ENCODE measurements at regions not wholly inside any gene's neighbourhood (a gene's known extent, or its start where the extent isn't known, plus 50 kb on each side); places are given as distances from the start of the nearest gene placed in this dataset.

DNA sequence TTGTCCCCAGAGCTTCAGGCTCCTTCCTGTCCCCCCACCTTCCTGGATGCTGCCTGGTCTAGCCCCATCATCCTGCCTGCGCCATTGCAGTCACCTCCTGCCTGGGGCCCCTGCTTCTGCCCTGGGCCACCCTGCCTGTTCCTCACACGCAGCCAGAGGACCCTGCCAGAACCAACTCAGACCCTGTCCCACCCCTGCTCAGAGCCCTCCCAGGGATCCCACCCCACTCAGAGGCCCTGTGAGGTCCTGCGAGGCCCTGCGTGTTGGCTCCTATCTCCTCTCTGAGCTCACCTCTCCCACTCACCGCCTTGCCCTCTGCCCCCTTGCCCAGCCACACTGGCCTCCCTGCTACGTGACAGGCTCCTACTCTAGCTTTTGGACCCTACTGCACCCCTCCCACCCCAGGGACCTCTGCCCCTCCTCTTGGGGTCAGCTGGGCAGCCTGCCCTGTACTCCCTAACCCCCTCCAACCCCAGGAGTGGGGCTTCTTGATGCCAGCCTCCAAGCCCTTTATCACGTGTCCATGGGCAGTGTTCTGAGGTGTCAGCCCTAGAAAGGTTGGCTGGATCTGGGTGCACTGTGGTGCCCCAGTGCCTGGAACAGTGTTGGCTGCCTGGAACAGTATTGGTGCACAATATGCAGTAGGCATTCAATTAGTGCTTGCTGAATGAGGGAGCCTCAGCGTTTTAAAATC lies 68.3 kb downstream of the CEBPB start:
- no peak for DNase-seq

DNA sequence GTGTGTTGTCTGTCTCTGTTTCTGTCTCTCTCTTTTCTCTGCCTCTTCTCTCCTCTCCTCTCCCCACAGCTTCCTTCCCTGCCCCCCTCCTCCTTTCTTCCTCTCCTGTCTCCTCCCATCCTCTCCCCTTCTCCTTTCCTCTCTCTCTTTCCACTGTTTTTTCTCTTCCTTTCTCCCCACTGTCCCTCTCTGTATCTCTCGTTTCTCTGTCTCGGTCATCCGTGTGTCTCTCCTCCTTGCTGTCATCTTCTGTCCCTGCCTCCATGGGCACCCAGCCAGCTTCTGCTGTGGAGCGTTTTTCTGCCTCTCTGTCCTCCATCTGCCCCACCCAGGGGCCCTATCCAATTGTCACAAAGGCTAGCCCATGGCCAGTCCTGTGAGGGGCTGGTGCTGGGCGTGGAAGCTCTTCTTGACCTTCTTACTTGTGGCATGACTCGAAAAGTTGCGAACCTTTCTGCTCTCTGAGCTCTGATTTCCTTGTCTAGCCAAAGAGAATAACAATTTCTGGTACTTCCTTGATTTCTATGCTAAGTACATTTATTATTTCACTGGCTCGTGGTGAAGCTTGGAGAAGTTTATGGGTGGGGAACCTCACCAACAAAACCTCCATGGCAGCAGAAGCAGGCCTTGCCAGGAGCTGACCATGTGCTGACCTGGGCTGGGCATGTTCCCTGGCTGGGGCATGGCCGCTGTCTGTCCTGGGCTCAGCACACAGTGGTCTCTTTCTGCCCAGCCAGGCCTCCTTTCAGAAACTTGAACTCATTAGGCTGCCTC lies 69.3 kb downstream of the CEBPB start:
- no peak for DNase-seq

DNA sequence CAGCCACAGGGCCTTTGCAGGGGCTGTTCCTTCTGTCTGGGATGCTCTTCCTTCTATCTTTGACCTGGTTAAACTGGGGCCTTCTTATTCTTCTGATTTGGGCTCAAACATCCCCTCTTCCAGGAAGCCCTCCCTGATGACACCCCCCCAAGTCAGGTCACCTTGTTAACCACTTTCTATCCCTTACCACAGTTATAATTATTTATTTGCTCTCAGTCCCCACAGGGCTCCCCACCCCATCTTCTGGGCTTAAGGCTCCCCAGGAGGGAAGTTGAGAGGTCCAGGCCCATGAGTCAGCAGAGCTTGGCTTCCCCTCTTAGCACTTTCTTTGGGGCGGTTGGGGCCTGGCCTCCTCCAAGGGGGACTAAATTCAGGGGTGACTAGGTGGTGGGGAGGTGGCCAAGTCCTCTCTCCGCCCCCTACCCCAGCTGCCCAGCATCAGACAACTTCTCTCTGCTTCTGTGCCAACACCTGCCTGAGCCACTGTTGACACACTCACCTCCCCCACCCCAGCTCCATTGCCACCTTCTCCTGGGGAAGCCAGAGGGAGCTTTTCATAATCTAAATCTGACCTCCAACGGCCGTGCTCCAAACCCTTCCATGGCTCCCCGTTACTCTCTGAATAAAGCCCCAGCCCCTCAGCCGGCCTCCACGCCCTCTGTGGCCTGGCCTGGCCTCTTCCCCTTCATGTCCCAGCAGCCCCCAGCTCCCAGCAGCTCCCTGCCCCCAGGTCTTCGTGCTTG lies 70.0 kb downstream of the CEBPB start:
- DNase-seq, result no peak

DNA sequence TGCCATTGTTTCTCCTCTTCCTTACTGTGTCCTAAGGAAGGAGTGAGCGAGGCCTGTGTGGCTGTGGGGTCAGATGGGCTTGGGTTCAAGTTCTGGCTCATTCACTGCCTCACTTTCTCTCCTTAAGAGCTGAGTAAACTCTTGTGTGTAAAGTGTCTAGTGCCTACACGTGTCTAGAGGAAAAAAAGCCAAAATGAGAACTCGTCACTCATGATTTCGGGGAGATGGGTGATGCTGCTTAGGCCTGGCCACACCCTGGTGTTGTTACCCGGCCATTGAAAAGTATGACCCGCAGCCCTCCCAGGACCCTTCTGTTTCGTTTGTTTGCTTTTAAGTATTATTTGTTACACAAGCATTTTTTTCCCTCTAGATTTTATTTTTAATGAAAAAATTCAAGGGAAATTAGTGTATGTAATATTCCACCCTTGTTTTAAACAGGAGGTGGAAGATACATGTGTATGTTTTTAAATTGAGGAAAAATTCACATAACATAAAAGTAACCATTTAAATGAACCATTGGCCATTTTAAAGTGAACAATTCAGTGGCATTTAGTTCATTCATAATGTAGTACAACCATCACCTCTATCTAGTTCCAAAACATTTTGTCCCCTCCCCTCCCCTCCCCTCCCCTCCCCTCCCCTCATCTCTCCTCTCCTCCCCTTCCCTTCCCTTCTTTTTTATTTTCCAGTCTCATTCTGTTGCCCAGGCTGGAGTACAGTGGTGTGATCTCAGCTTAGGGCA lies 71.0 kb downstream of the CEBPB start:
- DNase-seq, result no peak

DNA sequence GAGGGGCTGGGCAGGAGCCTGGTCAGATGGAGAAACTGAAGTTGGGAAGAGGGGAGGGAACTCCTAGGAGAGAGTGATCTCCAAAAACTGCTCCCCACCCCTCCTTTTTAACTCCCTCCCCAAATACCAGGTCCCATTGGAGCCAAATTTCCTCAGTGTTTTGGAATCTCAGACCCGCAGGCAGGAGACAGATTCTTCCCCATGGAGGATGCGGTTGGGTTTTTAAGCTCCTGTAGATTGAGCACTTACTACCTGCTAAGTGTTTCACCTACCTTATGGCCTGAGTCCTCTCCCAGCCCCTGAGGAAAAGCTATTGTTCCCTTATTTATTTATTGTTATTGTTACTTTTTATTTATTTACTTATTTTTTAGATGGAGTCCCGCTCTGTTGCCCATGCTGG lies 73.2 kb downstream of the CEBPB start:
- no peak for DNase-seq

DNA sequence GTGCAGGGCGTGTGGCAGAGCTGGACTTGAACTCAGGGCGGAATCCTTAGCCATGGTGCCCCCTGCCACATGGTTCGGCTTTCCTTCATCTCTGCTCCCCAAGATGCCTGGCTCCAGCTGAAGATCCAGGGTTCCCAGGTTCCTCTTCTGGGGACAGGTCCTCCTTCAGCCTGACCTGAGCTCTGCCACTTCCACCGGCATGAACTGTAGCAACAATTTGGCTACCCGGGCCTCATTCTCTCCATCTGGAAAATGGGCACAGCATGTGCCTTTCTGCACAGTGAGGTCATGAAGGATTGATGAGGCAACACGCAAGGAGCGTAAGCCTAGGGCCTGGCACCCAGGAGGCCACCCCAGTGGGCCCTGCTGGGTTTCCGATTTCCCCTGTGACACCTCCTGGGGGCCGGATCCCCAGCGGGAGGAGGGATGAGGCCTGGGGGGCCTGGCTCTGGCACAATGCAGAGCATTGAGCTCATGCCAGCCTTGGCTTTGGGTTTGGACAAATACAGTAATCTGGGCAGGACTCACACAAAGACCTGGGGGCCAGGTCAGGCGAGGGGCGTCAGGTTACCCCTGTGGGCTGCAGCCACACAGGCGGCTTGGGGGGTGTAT lies 74.0 kb downstream of the CEBPB start:
- DNase-seq, result no peak

DNA sequence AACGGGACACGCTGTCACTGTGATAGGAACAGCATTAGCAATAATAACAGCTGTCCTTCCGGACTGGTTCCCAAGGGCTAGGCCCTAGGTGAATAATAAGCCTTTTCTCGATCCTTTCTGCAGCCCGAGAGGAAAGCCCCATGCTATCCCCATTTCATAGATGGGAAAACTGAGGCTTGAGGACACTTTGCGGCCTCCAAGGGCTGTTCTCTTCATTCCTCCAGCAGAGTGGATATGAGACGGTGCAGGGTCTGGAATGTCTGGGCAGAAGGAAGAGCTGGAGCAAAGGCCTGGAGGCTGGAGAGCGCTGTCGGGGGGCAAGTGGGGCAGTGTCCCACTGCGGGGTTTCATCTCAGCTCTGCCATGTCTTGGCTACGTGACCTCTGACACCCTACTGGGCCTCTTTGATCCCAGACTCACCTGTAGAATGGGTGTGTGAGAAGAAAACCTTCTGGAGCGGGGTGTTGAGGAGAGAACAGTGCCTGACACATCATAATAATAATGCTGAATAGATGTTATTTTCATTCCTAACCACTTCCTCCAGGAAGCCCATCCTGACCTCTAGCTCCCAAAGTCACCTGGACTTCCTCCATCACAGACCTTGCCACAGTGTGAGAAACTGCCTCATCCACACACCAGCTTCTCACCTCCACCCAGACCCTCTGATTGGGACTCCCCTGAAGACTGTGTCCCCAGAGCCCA lies 74.8 kb downstream of the CEBPB start:
- DNase-seq, result no peak

DNA sequence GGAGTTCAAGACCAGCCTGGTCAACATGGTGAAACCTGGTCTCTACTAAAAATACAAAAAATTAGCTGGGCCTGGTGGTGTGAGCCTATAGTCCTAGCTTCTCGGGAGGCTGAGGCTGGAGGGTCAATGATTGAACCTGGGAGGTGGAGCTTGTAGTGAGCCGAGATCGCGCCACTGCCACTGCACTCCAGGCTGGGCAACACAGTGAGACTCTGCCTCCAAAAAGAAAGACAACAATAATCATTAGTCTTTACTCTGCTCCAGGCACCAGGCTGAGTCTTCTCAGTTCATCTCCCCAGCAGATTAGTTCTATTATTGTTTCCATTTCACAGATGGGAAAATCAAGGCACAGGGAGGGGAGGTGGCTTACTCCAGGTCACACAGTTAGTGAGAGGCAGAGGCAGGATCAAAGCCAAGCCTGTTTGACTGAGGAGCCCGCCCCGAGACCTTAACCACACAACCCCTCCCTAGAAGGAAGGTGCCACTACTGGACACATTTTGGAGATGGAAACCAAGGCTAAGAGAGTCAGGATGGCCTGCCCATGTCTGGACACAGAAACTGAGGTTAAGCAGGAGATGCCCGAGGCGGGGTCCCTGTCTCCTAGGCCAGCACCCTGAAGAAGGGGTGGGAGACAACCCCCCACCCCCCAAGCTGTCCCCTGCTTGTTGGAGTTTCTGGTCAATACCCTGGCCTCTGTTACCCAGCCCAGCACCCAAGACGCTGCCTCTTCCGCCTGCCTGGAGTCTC lies 75.8 kb downstream of the CEBPB start:
- DNase-seq, result no peak

DNA sequence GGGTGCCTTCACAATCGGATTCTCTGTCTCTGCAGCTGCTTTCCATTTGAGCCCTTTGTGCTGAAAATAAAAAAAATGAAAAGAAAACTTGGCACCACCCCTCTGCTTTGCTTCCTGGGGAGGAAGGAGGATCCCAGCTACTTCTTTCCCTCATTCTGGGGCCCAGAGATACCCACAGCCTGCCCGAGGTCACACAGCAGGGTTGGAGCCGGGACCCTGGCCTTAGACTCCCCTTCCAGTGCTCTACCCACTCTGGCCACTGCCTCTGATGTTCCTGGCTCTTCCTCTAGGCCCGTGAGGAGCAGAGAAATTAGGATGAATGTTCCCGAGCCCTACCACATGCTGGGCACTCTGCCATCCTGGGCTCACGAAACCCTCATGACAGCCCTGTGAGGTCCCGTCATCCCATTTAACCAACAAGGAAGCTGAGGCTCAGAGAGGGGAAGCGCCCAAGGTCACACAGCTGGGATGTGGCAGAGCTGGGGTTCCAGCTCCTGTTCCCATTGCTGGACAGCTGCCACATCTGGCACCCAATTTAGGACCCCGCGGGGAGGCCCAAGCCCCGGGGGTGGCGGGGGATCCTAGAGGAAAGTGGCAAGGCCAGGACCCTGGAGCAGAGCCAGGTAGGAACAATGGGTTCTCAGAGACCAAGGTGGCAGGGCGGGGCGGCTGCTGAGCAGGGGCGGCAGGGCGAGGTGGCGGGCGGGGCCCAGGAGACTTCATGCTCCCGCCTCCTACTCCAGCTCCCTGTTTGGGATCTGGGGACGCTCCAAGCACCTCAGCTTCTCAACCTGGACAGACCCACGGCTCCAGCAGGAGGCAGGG lies 76.6 kb downstream of the CEBPB start:
- DNase-seq, result no peak

DNA sequence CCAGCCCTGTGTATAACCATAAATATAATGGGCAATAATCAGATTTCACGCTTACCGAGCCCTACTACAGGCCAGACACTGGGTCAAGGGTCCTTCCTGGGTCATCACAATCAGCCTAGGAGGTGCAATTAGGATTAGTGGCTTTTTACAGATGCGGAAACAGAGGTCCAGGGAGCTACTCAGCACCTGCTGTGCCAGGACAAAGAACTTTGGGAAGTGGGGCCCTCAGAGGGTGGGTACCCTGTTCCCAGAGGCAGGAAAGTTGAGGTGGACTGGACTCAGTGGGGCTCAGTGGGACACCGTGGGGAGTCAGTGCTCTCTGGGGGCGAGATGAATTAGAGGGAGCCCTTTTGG lies 77.2 kb downstream of the CEBPB start:
- DNase-seq, result no peak

DNA sequence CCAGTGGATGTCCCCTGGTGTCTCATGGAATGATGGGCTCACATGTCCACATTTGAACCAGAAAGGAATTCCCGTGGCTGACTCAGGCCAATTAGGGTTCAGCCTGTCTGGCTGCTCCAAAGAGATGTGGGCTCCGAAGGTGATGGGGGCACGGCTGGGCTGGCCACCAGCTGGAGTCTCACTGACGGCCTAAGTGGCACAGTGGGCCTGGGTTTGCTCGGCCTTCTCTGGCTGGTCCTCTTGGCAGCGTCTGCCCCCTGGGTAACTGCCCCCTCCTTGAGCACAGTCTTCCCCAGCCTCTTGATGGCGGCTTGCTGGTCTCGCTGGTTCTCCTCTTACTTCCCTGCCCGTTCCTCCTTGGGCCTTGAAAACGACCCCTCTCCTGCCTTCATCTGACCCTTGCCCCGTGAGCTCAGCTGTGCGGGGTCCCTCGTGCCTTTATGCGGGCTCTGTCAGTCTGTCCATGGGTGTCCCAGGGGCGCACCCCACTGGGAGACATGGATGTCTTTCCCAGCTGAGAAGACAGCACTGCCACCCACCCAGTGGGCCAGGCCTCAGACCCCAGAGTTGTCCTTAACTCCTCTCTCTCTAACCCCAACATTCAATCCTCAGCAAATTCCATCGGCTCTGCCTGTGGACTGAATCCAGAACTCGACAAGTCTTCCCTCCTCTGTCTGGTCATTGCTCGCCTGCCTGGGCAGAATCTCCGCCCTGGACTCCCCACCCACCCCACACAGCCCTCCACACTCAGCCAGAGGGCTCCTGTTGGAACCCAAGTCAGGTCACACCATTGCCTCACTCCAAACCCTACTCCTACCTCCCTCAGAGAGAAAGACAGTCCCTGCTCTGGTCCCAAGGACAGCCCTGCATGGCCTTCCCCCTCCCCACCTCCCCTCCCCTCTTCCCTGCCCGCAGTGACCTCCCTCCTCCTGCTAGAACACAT lies 78.7 kb downstream of the CEBPB start:
- DNase-seq, result no peak

DNA sequence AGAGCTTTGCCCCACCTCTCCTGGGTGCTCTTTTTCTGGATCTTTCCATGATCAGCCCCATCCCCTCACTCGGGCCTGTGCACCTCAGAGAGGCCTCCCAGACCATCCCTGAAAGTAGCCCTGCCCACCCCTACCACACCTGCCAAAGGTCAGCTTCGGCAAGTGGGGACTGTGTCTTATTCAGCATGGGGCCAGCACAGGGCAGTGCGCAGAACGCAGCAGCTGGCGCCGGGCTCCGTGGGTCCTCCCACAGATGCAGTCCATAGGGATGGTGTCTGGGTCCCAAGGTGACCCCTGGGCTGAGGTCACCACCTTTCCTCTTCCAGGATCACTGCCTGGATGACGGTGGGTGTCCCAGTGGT lies 79.4 kb downstream of the CEBPB start:
- no peak for DNase-seq

DNA sequence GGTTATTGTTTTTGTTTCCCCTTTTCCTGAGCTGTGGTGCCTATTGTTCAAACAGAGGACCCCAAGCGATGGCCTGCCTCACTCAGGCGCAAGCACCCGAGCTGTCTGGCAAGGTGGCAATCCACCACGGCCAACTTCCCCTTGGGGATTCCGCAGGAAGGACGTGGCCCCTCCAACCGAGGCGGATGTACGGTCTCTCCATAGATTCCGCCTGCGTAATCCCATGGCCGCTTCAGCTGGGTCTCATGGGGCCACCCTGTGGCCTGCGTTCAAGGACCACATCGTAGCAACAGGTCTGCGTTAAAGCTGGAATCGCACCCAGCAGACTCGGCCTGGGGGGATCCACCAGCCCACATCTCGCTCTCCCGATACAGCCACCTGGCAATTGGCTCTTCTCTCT lies 79.9 kb downstream of the CEBPB start:
- DNase-seq, result no peak

DNA sequence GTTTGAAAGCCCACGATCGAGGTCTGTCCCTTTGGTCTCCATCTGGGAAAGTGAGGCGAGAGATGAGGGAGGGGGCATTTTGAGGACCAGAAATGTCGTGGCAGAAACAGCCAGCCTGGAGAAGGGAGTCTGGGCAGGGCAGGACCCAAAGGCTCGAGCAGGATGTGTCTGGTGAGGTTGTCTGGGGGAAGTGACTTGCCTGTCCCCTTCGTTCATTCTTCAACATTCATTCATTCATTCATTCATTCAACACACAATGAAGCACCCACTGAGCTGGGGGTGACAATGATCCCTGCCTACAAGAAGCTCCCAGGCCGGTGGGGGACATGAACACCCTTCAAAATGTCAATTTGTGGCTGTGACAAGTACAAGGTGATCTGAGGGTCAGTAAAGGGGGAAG lies 80.5 kb downstream of the CEBPB start:
- DNase-seq, result no peak

DNA sequence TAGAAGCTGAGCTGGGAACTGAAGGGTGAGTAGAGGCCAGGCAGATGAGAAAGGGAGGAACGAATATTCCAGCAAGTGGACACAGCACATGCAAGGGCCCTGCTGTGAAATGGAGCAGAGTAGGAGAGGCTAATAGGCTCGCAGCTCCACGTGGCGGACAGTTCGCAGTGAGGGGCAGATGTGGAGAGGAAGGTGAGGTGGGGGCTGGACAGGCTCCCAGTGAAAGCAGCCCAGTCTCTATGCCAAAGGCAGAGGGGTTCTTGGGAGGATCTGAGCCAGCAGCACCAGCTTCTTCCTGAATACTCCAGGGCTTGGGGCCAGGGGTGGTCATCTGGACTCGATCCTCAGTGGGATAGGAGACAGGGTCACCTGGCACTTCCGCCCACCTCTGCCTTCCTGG lies 81.0 kb downstream of the CEBPB start:
- DNase-seq, result no peak

DNA sequence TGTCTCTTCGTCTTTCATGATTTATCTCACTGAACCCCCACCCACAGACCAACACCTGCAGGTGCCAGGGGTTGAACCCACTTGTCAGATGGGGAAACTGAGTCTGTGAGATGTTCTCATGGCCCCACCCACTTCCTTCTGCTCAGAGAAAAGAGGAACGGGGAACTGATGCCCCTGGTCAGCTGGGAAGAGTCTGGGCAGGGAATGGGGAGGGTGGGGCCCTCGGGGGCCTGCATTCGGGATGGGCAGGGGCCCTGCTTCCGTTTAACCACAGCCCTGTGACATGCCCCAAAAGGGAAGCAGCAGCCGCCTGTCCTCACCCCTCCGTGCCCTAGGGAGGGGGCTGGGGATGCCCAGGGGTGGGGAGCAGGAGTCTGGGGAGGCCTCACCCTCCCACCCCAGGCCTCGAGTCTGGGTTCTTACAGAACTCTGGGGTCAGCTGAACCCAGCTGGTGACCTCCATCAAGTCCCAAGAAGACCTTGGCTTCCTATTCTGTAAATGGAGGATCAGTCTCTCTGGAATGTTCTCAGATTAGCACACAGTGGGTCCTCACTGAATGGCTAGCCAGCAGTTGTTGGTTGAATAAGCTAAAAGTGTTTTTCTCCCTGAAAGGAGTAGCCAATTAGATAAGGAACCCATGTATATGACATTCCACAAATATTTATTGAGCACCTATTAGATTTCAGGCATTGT lies 81.5 kb downstream of the CEBPB start:
- no peak for DNase-seq

DNA sequence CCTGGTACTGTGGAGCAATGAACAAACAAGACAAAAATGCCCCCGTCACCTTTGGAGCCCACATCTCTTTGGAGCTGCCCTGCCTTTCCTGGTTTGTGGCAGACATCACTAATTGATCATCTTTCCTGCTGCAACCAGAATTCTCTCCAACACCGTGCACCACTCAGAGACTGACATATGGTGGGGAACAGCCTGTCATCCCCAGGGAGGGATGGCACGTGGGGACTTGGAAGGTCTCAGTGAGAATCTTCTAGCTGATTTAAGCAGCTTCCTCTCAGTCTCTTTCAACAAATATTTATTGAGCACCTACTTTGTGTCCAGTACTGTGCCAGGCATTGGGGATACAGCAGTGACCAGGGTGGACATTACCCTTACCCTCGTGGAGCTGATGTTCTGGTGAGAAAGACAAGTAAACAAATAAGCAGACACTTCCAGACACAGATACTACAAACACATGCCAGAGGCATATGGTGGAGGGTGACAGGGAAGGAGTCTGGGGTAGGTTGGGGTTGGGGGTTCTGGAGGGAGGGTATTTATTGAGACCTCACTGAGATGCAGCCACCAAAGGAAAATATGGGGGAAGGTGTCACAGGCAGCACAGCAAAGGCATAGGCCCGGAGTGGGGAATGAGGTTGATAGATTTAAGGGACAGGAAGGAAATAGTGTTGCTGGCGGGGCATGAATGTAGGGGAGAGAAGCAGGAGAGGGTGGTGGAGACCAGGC lies 82.3 kb downstream of the CEBPB start:
- no peak for DNase-seq

All from amniotic stem cell (primary cell).